MCF 10A (cell line): ENCODE measurements at regions not wholly inside any gene's neighbourhood (a gene's known extent, or its start where the extent isn't known, plus 50 kb on each side); places are given as distances from the start of the nearest gene placed in this dataset.

ENCODE experiments used
- BruUV-seq: library from RNA; stranded (reverse); fragments of 400-500 nt; replicated peaks from 2 replicates; lab custom pipeline; 2021; lab: Mats Ljungman, UMichigan
- CTCF ChIA-PET: fragments of 300-600 bp; sonication (Branson Sonifier 250); formaldehyde crosslinking; extraction: SDS; loops from one replicate; lab custom pipeline; 2021; ENCODE audit warnings: antibody characterized with exemption, inconsistent platforms; lab: Yijun Ruan, JAX
- POLR2A ChIA-PET: fragments of 300-600, 350-650 bp; sonication (Branson Sonifier 250); formaldehyde crosslinking; extraction: SDS; loops from one replicate; lab custom pipeline; 2020; ENCODE audit warnings: antibody characterized with exemption, inconsistent platforms; lab: Yijun Ruan, JAX
- DNase-seq: peaks from one replicate; pipeline ENCODE4 v3.0.0-alpha.2; 2018; ENCODE audit not compliant: unreplicated experiment
- H3K27ac Mint-ChIP-seq: one replicate; pipeline ENCODE4 v1.8.0; 2022; ENCODE audit warnings: mild to moderate bottlenecking, low read depth, mixed read lengths; ENCODE audit not compliant: unreplicated experiment
- H3K27me3 Mint-ChIP-seq: one replicate; pipeline ENCODE4 v1.8.0; 2022; ENCODE audit warnings: mixed read lengths; ENCODE audit not compliant: insufficient read depth, unreplicated experiment
- H3K36me3 Mint-ChIP-seq: one replicate; pipeline ENCODE4 v1.8.0; 2022; ENCODE audit warnings: mild to moderate bottlenecking, moderate library complexity, mixed read lengths; ENCODE audit not compliant: insufficient read depth, unreplicated experiment
- H3K4me1 Mint-ChIP-seq: one replicate; pipeline ENCODE4 v1.8.0; 2022; ENCODE audit warnings: mixed read lengths; ENCODE audit not compliant: insufficient read depth, unreplicated experiment
- H3K4me3 Mint-ChIP-seq: one replicate; pipeline ENCODE4 v1.8.0; 2022; ENCODE audit warnings: mild to moderate bottlenecking, moderate library complexity, mixed read lengths; ENCODE audit not compliant: unreplicated experiment
- H3K9me3 Mint-ChIP-seq: one replicate; pipeline ENCODE4 v1.8.0; 2022; ENCODE audit warnings: mixed read lengths; ENCODE audit not compliant: unreplicated experiment
- intact Hi-C: fragments of 100-400 bp; cut with micrococcal nuclease; formaldehyde crosslinking; loops from 2 replicates; pipeline ENCODE4 v1.14.1; 2022
- TF ChIP-seq, protein P1 (sequence below): fragments of 200-600 bp; IDR thresholded peaks from one replicate; pipeline ENCODE4 v1.8.0; 2022; ENCODE audit warnings: antibody characterized with exemption, mild to moderate bottlenecking; ENCODE audit not compliant: unreplicated experiment

DNA sequence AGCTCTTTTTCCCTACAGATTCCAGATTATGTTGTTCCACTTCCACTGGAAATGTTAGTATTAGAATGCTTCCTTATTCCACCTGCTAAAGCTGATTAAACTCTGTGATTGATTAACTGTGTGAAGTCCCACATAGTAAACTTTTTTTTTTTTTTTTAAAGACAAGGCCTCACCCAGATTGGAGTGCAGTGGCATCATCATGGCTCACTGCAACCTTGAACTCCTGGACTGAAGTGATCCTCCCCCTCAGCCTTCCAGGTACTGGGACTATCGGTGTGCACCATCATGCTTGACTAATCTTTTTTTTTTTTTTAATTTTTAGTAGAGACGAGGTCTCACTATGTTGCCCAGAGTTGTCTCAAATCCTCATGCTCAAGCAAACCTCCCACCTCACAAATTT, 108.5 kb upstream of the RBMS1 start:
- POLR2A ChIA-PET, result interaction anchor here (0.8 kb wide), 1 partner anchor 12 kb away, joined by 3 read pairs; no protein-coding TSS in a partner anchor
- CTCF ChIA-PET, result no interaction called here
- no peak overlapping the region for H3K4me3 Mint-ChIP-seq
- no TSS peak for BruUV-seq
- no peak for DNase-seq
- H3K27ac Mint-ChIP-seq, result no peak overlapping the region
- no peaks in the 10 kb centered on the region for H3K9me3 Mint-ChIP-seq
- TF ChIP-seq, protein P1, sequence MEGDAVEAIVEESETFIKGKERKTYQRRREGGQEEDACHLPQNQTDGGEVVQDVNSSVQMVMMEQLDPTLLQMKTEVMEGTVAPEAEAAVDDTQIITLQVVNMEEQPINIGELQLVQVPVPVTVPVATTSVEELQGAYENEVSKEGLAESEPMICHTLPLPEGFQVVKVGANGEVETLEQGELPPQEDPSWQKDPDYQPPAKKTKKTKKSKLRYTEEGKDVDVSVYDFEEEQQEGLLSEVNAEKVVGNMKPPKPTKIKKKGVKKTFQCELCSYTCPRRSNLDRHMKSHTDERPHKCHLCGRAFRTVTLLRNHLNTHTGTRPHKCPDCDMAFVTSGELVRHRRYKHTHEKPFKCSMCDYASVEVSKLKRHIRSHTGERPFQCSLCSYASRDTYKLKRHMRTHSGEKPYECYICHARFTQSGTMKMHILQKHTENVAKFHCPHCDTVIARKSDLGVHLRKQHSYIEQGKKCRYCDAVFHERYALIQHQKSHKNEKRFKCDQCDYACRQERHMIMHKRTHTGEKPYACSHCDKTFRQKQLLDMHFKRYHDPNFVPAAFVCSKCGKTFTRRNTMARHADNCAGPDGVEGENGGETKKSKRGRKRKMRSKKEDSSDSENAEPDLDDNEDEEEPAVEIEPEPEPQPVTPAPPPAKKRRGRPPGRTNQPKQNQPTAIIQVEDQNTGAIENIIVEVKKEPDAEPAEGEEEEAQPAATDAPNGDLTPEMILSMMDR, result no peak
- intact Hi-C loops, result no loop called here
- H3K36me3 Mint-ChIP-seq, result no peaks in the 10 kb centered on the region
- no peaks in the 10 kb centered on the region for H3K4me1 Mint-ChIP-seq
- no peaks in the 10 kb centered on the region for H3K27me3 Mint-ChIP-seq

DNA sequence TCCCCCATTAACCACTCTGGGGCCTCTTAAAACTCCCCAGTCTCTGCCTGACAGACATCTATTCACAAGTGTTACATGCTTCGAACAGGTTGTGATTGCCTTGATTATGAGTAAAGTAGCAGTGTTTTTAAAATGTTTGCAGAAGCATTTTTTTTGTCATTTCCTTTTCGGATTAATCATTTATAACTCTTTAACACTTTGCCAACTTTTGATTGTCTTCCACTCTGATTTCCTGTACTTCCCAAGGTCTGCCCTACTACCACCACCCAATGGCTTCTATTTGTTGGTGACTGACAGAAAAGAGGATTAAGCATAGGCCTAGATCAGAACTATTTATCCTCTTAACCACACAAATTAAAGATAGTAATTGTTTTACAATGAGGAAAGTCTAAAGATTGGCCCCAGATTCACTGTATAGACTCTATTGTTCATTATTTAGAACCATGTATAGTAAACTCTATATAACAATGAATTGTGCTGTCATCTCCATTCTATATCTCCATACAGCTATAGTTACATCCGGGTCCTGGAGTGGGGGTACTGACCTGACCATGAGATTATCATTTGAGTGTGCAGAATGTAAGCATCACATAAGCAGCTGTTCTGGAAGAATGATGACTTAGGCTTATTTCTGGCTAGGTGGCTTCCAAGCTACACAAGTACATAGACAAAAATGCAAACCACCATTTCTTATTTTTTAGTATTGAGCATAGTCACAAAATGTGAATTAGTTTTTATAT, 110.3 kb upstream of the RBMS1 start:
- no peak overlapping the region for H3K27ac Mint-ChIP-seq
- CTCF ChIA-PET, result interaction anchor here (0.8 kb wide), 1 partner anchor 383 kb away, joined by 4 read pairs; no protein-coding TSS in a partner anchor
- H3K4me1 Mint-ChIP-seq, result no peaks in the 10 kb centered on the region
- no peaks in the 10 kb centered on the region for H3K9me3 Mint-ChIP-seq
- POLR2A ChIA-PET, result interaction anchor here (0.7 kb wide), 1 partner anchor 8 kb away, joined by 4 read pairs; no protein-coding TSS in a partner anchor
- intact Hi-C loops, result no loop called here
- no peak for DNase-seq
- TF ChIP-seq, protein P1, result no peak
- no peaks in the 10 kb centered on the region for H3K36me3 Mint-ChIP-seq
- H3K4me3 Mint-ChIP-seq, result no peak overlapping the region
- no peaks in the 10 kb centered on the region for H3K27me3 Mint-ChIP-seq
- BruUV-seq, result no TSS peak

DNA sequence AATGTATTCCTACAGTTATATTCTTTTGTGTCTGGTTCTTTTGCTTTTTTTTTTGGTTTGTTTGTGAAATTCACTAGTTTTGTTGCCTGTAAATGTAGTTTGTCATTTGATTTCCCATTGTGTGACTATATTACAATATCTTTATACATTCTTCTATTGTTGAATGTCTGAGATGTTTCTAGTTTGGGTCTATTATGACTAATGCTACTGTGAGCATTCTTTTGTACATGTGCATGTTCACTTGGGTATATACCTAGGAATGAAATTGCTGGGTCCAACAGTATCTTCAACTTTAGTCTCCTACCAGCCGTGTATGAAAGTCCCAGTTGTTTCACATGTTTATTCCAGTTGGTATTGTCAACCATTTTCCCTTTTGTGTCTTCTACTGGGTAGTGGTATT, 112.7 kb upstream of the RBMS1 start:
- H3K27me3 Mint-ChIP-seq, result no peaks in the 10 kb centered on the region
- H3K4me3 Mint-ChIP-seq, result no peak overlapping the region
- H3K4me1 Mint-ChIP-seq, result no peaks in the 10 kb centered on the region
- no peaks in the 10 kb centered on the region for H3K36me3 Mint-ChIP-seq
- no peak overlapping the region for H3K27ac Mint-ChIP-seq
- H3K9me3 Mint-ChIP-seq, result no peaks in the 10 kb centered on the region
- intact Hi-C loops, result no loop called here
- no TSS peak for BruUV-seq
- POLR2A ChIA-PET, result no interaction called here
- DNase-seq, result no peak
- TF ChIP-seq, protein P1, result no peak
- CTCF ChIA-PET, result no interaction called here

DNA sequence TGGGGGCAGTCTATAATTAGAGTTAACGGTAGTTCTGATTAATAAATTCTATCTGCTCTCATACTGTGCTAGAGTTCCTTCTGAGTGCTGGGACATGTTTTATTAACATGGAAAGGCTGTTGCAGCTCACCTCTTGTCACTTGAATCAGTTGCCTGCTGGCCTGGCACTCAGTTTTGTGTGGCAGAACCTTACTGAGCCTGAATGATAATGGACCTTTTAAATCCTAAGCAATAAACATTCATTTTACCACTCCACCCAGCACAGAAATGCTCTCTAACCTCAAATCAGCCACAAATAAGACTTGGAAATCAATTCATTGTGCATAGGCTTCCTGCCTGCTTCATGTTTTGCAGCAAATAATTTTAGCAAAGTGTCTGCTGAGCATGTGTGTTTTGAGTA, 115.0 kb upstream of the RBMS1 start:
- DNase-seq, result no peak
- Mint-ChIP-seq H3K27me3 (no peaks in the 10 kb centered on the region), H3K4me1 (peaks cover 7% of the 10 kb centered on the region), H3K27ac (no peak overlapping the region), H3K9me3 (no peaks in the 10 kb centered on the region), H3K4me3 (no peak overlapping the region), H3K36me3 (no peaks in the 10 kb centered on the region)
- intact Hi-C loops, result no loop called here
- BruUV-seq, result no TSS peak
- TF ChIP-seq, protein P1, result no peak
- ChIA-PET POLR2A (interaction anchor here (1.1 kb wide), 1 partner anchor 10 kb away, joined by 3 read pairs; no protein-coding TSS in a partner anchor), CTCF (no interaction called here)
